HG03521 (cell line): ENCODE measurements at regions not wholly inside any gene's neighbourhood (a gene's known extent, or its start where the extent isn't known, plus 50 kb on each side); places are given as distances from the start of the nearest gene placed in this dataset.
"Not testable (repeated sequence)": the region's sequence is repeated elsewhere in the genome, so short reads cannot be mapped to it uniquely, and the experiment has no call there.

ENCODE experiments used
- ATAC-seq: cut with Tn5 transposase; IDR thresholded peaks from one replicate; pipeline ENCODE4 v1.9.1; 2021; ENCODE audit warnings: mild to moderate bottlenecking, moderate library complexity; ENCODE audit not compliant: unreplicated experiment

GRCh38 chr7:4436936-4437335 is 245.2 kb upstream of the FOXK1 start:
- ATAC-seq: no peak

- ATAC-seq: no peak
Measured at GRCh38 chr7:4437916-4438315, 244.2 kb upstream of the FOXK1 start.

GRCh38 chr7:4438723-4439245 is 243.3 kb upstream of the FOXK1 start:
- ATAC-seq: no peak

GRCh38 chr7:4439444-4439843 is 242.7 kb upstream of the FOXK1 start:
- ATAC-seq: no peak

- ATAC-seq: no peak
Measured at GRCh38 chr7:4444106-4444505, 238.0 kb upstream of the FOXK1 start.

GRCh38 chr7:4445777-4446176 is 236.3 kb upstream of the FOXK1 start:
- ATAC-seq: no peak

- no peak for ATAC-seq
Measured at GRCh38 chr7:4449263-4449662, 232.8 kb upstream of the FOXK1 start.

- ATAC-seq: no peak
Measured at GRCh38 chr7:4450483-4450882, 231.6 kb upstream of the FOXK1 start.

- no peak for ATAC-seq
Measured at GRCh38 chr7:4460597-4460996, 221.5 kb upstream of the FOXK1 start.

GRCh38 chr7:4461531-4461930 is 220.6 kb upstream of the FOXK1 start:
- ATAC-seq: no peak

GRCh38 chr7:4468320-4469102 is 213.6 kb upstream of the FOXK1 start:
- no peak for ATAC-seq

GRCh38 chr7:4470246-4470645 is 211.8 kb upstream of the FOXK1 start:
- ATAC-seq: no peak

GRCh38 chr7:4472728-4473127 is 209.4 kb upstream of the FOXK1 start:
- no peak for ATAC-seq

GRCh38 chr7:4479367-4480039 is 202.6 kb upstream of the FOXK1 start:
- no peak for ATAC-seq

GRCh38 chr7:4480131-4480530 is 202.0 kb upstream of the FOXK1 start:
- not testable (repeated sequence) for ATAC-seq

GRCh38 chr7:4483851-4484250 is 198.2 kb upstream of the FOXK1 start:
- no peak for ATAC-seq

- no peak for ATAC-seq
Measured at GRCh38 chr7:4484545-4484944, 197.6 kb upstream of the FOXK1 start.

- ATAC-seq: no peak
Measured at GRCh38 chr7:4486907-4487306, 195.2 kb upstream of the FOXK1 start.

- not testable (repeated sequence) for ATAC-seq
Measured at GRCh38 chr7:4496911-4497310, 185.2 kb upstream of the FOXK1 start.

GRCh38 chr7:4500812-4501211 is 181.3 kb upstream of the FOXK1 start:
- no peak for ATAC-seq

GRCh38 chr7:4507886-4508285 is 174.2 kb upstream of the FOXK1 start:
- not testable (repeated sequence) for ATAC-seq

- ATAC-seq: no peak
Measured at GRCh38 chr7:4513450-4513849, 168.6 kb upstream of the FOXK1 start.
